T-helper 17 cell (primary cell): ENCODE measurements at regions not wholly inside any gene's neighbourhood (a gene's known extent, or its start where the extent isn't known, plus 50 kb on each side); places are given as distances from the start of the nearest gene placed in this dataset.
"Not testable (repeated sequence)": the region's sequence is repeated elsewhere in the genome, so short reads cannot be mapped to it uniquely, and the experiment has no call there.

Experiments
- ATAC-seq: fragments of 150-1000 bp; cut with Tn5 transposase; 2 replicates; pipeline ENCODE4 v1.10.0; 2021; ENCODE audit warnings: mild to moderate bottlenecking, moderate library complexity
- DNase-seq, 3 donors: peaks; one replicate each; pipeline versions ENCODE4 v3.0.0 to v3.0.0-alpha.2; 2020 to 2021
- H3K9me3 ChIP-seq: one replicate; pipeline ENCODE4 v1.7.0; 2013; ENCODE audit warnings: low read length, mild to moderate bottlenecking; ENCODE audit not compliant: control insufficient read depth, poor library complexity, severe bottlenecking
- H3K27ac Mint-ChIP-seq: one replicate; pipeline ENCODE4 v1.8.0; 2022; ENCODE audit warnings: mild to moderate bottlenecking, moderate library complexity, mixed read lengths
- H3K27me3 Mint-ChIP-seq: one replicate; pipeline ENCODE4 v1.8.0; 2022; ENCODE audit warnings: mixed read lengths
- H3K36me3 Mint-ChIP-seq: one replicate; pipeline ENCODE4 v1.8.0; 2022; ENCODE audit warnings: low read depth, mixed read lengths
- H3K4me1 Mint-ChIP-seq: one replicate; pipeline ENCODE4 v1.8.0; 2022; ENCODE audit warnings: mild to moderate bottlenecking, mixed read lengths
- H3K4me3 Mint-ChIP-seq: one replicate; pipeline ENCODE4 v1.8.0; 2022; ENCODE audit warnings: mild to moderate bottlenecking, moderate library complexity, mixed read lengths

DNA sequence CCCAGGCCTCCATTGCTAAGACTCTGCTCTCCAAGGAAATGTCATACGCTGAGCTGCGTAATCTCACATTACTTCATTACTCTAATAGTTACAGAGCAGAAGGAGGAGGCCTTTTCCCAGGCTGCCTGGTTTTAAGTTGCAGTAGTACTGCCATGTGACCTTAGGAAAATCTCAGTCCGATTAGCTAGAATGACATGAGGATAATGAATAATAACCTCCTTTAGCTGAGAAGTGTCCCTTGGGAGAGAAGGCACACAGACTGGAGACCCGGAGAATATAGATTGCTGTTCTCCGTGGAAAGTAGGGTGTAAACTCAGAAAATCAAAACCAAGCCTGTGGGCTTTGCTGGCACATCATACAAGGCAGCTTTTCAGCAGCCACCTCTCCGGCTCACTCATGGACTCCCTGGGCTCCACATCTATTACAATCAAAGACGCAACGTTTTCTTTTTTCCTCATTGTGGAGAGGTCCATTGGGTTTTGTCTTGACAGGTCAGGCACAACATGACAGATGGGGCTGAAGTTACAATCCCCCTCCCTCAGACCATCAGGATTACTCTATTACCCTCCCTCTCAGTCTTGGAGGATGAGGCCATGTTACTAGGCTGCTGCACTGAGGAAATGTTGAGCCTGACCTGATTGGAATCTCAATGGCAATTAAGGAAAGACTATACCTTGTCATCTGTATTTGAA, 134.8 kb upstream of the MB21D2 start:
- DNase-seq = no peak
- no peaks in the 10 kb centered on the region for H3K36me3 Mint-ChIP-seq
- H3K27me3 Mint-ChIP-seq = peaks cover 41% of the 10 kb centered on the region
- ATAC-seq = no peak
- H3K4me1 Mint-ChIP-seq = no peaks in the 10 kb centered on the region
- H3K4me3 Mint-ChIP-seq = no peak overlapping the region
- no peaks in the 10 kb centered on the region for H3K9me3 ChIP-seq
- no peak overlapping the region for H3K27ac Mint-ChIP-seq

GRCh38 chr3:193053046-193053435, 135.4 kb upstream of the MB21D2 start:
- H3K4me1 Mint-ChIP-seq = no peaks in the 10 kb centered on the region
- H3K9me3 ChIP-seq = no peaks in the 10 kb centered on the region
- H3K27me3 Mint-ChIP-seq = peaks cover 44% of the 10 kb centered on the region

DNA sequence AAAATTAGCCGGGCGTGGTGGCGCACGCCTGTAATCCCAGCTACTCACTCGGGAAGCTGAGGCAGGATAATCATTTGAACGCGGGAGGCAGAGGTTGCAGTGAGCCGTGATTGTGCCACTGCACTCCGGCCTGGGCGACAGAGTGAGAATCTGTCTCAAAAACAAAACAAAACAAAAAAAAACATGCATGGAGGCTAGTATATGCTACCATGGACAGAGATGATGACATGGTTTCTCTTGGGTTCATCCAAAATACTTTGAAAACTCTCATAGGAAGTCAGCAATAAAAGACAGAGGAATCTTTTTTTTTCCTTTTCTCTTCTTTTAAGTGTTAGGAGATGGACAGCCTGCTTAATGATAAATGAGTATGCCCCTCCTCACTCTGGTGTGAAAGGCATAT, 137.7 kb upstream of the MB21D2 start:
- Mint-ChIP-seq H3K27ac (no peak overlapping the region), H3K36me3 (no peaks in the 10 kb centered on the region), H3K4me1 (no peaks in the 10 kb centered on the region), H3K4me3 (no peak overlapping the region), H3K27me3 (peaks cover 44% of the 10 kb centered on the region)
- DNase-seq (no peak), ATAC-seq (no peak)
- no peaks in the 10 kb centered on the region for H3K9me3 ChIP-seq

More at GRCh38 chr3:193053046-193053435, 135.4 kb upstream of the MB21D2 start:
- H3K27ac Mint-ChIP-seq = no peak overlapping the region
- no peak overlapping the region for H3K4me3 Mint-ChIP-seq
- no peak for DNase-seq
- H3K36me3 Mint-ChIP-seq = no peaks in the 10 kb centered on the region
- ATAC-seq = no peak

DNA sequence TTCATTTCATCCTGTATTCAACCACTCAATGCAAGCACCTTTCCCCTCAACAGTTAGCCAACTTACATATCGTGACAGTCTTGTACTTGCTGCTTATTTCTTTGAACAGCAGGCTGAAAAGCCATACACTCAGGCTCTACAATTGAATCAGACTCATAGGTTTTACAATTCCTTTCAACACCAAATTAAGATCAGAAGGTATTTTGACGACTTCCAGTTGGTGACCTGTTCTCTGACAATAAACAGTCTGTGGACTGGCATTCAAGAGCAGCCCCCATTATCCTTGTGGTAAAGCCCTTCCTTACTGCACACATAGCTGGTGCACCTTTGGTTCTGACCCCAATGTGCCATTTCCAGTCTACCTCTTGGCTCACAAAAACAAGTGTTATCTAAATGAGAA, 140.0 kb upstream of the MB21D2 start:
- H3K36me3 Mint-ChIP-seq = no peaks in the 10 kb centered on the region
- H3K4me1 Mint-ChIP-seq = no peaks in the 10 kb centered on the region
- peaks cover 38% of the 10 kb centered on the region for H3K27me3 Mint-ChIP-seq
- no peak overlapping the region for H3K4me3 Mint-ChIP-seq
- DNase-seq = no peak
- H3K9me3 ChIP-seq = no peaks in the 10 kb centered on the region
- H3K27ac Mint-ChIP-seq = no peak overlapping the region
- no peak for ATAC-seq

- DNase-seq (no peak), ATAC-seq (no peak)
- H3K4me3 Mint-ChIP-seq = no peak overlapping the region
- no peaks in the 10 kb centered on the region for H3K36me3 Mint-ChIP-seq
- H3K9me3 ChIP-seq = no peaks in the 10 kb centered on the region
- no peaks in the 10 kb centered on the region for H3K4me1 Mint-ChIP-seq
- no peak overlapping the region for H3K27ac Mint-ChIP-seq
- H3K27me3 Mint-ChIP-seq = peaks cover 28% of the 10 kb centered on the region
These were observed 143.3 kb upstream of the MB21D2 start for GRCh38 chr3:193060748-193061546.

DNA sequence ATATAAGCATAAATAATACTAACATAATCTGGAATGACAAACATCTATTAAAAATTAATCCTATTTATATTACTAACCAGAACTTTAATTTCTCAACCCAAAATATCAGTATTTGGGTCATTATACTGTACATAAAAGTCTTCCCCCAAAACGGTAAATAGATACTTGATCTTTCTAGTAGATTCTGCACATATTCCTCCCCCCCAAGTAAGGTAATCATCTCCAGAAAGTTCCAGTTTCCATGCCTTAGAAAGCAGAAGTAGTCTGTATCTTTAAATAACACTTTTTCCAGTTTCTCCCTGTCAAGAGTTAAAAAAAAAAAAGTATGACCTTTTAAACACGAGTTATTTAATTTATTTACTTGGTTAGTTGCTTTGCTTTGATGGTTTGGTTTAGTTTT, 150.7 kb upstream of the MB21D2 start:
- no peak overlapping the region for H3K4me3 Mint-ChIP-seq
- no peaks in the 10 kb centered on the region for H3K36me3 Mint-ChIP-seq
- no peaks in the 10 kb centered on the region for H3K4me1 Mint-ChIP-seq
- H3K27ac Mint-ChIP-seq = no peak overlapping the region
- DNase-seq (no peak), ATAC-seq (no peak)
- no peaks in the 10 kb centered on the region for H3K9me3 ChIP-seq
- H3K27me3 Mint-ChIP-seq = peaks cover 9% of the 10 kb centered on the region

GRCh38 chr3:193069732-193070131, 152.1 kb upstream of the MB21D2 start:
- not testable (repeated sequence) for H3K4me1 Mint-ChIP-seq, DNase-seq, H3K9me3 ChIP-seq, H3K27ac Mint-ChIP-seq, H3K36me3 Mint-ChIP-seq, ATAC-seq, H3K27me3 Mint-ChIP-seq, H3K4me3 Mint-ChIP-seq

- H3K4me1 Mint-ChIP-seq = no peaks in the 10 kb centered on the region
These were observed 161.5 kb upstream of the MB21D2 start for GRCh38 chr3:193078996-193079753.

DNA sequence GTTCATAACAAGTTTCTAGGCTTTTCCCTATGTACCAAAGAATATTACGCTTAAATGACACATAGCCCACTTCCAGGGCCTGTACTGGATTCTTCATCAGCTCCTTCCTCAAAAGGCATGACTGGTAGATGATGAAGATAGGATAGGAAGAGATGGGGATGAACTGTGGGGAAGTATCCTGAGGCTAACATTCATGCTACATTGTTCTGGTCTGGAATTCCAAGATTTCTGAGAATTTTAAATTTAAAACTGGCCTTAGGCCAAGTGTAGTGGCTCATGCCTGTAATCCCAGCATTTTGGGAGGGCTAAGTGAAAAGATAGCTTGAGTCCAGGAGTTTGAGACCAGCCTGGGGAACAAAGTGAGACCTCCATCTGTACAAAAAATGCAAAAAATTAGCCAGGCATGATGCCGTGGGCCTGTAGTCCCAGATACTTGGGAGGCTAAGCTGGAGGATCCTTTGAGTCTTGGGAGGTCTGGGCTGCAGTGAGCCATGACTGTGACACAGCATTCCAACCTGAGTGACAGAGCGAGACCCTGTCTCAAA, 160.1 kb upstream of the PLAAT1 start:
- Mint-ChIP-seq H3K27ac (no peak overlapping the region), H3K4me3 (no peak overlapping the region), H3K36me3 (no peaks in the 10 kb centered on the region), H3K27me3 (no peaks in the 10 kb centered on the region), H3K4me1 (no peaks in the 10 kb centered on the region)
- DNase-seq (no peak), ATAC-seq (no peak)
- no peaks in the 10 kb centered on the region for H3K9me3 ChIP-seq

More at GRCh38 chr3:193078996-193079753, 161.5 kb upstream of the MB21D2 start:
- Mint-ChIP-seq H3K27ac (no peak overlapping the region), H3K4me3 (no peak overlapping the region), H3K27me3 (peaks cover 5% of the 10 kb centered on the region), H3K36me3 (no peaks in the 10 kb centered on the region)
- DNase-seq = no peak
- H3K9me3 ChIP-seq = no peaks in the 10 kb centered on the region
- no peak for ATAC-seq

DNA sequence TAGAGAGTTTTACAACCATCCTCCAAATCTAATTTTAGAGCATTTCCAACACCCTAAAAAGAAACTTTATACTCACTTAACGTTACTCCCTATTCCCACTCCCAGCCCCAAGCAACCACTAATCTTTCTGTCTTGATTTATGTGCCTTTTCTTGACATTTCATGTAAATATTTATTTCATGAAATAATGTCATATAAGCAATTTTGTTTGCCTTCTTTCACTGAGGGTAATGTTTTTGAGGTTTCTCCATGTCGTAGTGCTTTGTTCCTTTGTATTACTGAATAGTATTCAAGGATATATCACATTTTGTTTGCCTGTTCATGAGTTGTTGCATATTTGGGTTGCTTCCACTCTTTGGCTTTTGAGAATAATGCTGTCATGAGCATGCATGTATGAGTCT, 155.4 kb upstream of the PLAAT1 start:
- Mint-ChIP-seq H3K4me1 (no peaks in the 10 kb centered on the region), H3K27me3 (no peaks in the 10 kb centered on the region), H3K36me3 (no peaks in the 10 kb centered on the region), H3K4me3 (no peak overlapping the region), H3K27ac (no peak overlapping the region)
- H3K9me3 ChIP-seq = no peaks in the 10 kb centered on the region
- DNase-seq (no peak), ATAC-seq (no peak)

- no peak for ATAC-seq
- DNase-seq = no peak
- no peaks in the 10 kb centered on the region for H3K9me3 ChIP-seq
- Mint-ChIP-seq H3K36me3 (no peaks in the 10 kb centered on the region), H3K4me3 (no peak overlapping the region), H3K27ac (no peak overlapping the region), H3K27me3 (no peaks in the 10 kb centered on the region), H3K4me1 (no peaks in the 10 kb centered on the region)
These were observed 154.3 kb upstream of the PLAAT1 start for GRCh38 chr3:193086681-193087080.

GRCh38 chr3:193087336-193087735, 153.7 kb upstream of the PLAAT1 start:
- ATAC-seq (no peak), DNase-seq (no peak)
- Mint-ChIP-seq H3K27me3 (no peaks in the 10 kb centered on the region), H3K4me1 (no peaks in the 10 kb centered on the region), H3K27ac (no peak overlapping the region), H3K36me3 (no peaks in the 10 kb centered on the region), H3K4me3 (no peak overlapping the region)
- no peaks in the 10 kb centered on the region for H3K9me3 ChIP-seq

GRCh38 chr3:193095366-193095765, 145.7 kb upstream of the PLAAT1 start:
- Mint-ChIP-seq H3K4me3 (no peak overlapping the region), H3K36me3 (peaks cover 2% of the 10 kb centered on the region), H3K27ac (no peak overlapping the region), H3K4me1 (peaks cover 3% of the 10 kb centered on the region), H3K27me3 (no peaks in the 10 kb centered on the region)
- ATAC-seq = no peak
- H3K9me3 ChIP-seq = no peaks in the 10 kb centered on the region
- DNase-seq = no peak
